NAMALWA (cell line): ENCODE measurements at regions not wholly inside any gene's neighbourhood (a gene's known extent, or its start where the extent isn't known, plus 50 kb on each side); places are given as distances from the start of the nearest gene placed in this dataset.
A peak's percentile ranks its signal among the peaks of the same experiment; 100 is the strongest.
"Not testable (repeated sequence)": the region's sequence is repeated elsewhere in the genome, so short reads cannot be mapped to it uniquely, and the experiment has no call there.

ENCODE experiments used
- DNase-seq: peaks from one replicate; pipeline ENCODE4 v3.0.0-alpha.2; 2015; ENCODE audit warnings: low spot score

DNA sequence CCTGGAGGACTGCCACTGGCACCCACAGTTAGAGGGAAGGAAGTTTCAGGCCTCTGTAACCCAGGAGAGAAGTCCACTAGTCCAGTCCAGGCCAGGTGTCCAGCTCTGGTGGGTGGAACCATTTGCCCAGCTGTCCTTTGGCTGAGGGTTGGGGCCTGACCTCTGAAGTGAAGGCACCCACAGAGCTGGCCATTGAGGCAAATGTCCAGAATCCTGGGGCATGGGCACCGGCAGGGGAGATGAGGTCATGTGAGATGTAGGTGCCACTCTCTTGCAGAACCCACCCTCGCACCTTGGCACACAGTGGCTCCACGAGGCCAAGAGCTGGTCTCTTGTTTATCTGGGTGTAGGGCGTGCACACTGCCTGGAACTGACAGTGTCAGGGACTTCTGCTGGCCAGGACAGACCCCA, 162.8 kb downstream of the SMAD6 start:
- DNase-seq: no peak

DNA sequence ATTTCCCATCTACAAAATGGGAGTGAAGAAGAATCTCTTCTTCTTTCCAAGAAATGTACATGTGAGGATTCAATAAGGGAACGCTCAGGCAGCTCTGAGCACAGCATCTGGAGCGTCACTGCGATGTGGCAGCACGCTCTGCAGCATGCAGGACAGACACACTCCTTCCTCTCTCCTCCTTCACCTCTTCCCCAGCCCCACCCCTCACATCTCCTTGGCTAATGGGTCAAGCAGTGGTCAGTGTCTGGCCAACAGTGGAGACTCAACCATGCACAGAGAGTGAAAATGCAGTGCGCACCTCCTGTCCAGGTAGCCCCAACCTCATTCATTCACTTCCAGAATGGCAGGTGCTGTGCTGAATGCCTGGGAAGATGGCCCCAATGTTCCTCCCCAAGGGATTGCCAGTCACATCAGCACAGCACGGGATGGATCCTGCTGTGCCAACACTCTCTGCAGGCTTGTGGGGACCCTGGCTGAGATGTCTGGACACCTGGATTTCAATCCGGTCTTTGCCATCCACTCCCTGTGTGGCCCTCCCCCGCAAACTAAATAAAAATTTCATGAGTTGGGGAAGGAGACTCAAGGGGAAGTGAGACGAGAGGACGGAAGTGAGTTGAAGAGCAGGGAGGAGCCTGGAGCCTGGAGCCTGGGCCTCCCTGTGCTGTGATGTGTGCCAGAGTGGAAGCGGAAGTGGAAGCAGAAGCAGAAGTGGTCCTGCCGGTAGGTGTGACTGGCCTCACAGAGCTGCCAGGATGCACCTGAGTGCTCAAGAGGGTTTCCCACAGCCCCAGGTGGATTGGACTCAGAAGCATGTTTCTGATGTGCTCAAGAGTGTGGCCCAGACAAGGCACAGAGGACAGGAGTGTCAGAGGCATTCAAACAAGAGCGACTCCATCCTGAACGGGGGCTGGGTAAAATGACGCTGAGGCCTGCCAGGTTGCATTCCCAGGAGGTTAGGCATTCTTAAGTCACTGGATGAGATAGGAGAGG, 163.9 kb downstream of the SMAD6 start:
- DNase-seq: peak; percentile 84

DNA sequence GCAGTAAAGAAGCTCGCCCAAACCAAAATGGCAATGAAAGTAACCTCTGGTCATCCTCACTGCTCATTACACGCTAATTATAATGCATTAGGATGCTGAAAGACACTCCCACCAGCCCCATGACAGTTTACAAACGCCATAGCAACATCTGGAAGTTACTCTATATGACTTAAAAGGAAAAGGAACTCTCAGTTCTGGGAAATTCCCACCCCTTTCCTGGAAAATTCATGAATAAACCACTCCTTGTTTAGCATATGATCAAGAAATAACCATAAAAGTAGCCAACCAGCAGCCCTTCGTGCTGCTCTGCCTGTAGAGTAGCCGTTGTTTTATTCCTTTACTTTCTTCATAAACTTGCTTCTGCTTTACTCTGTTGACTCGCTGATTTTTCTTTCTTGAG, 164.6 kb downstream of the SMAD6 start:
- DNase-seq: no peak

DNA sequence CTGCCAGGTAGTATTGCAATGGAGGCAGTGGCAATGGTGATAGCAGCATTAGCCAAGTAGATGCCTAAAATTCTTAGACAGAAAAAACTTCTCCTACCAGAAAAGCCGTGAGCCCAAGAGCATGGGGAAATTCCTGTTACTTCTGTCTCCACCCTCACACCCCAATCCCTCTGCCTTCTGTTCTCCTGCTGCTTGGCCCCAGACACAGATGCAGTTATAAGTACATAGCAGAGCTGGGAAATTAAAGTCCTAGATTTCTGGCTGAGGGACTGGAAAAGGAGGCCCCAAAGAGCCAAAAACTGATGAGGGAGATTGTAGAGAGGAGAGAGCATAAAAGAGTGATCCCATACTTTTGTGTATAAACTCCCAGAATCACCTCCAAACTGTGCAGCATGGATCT, 166.9 kb downstream of the SMAD6 start:
- no peak for DNase-seq

DNA sequence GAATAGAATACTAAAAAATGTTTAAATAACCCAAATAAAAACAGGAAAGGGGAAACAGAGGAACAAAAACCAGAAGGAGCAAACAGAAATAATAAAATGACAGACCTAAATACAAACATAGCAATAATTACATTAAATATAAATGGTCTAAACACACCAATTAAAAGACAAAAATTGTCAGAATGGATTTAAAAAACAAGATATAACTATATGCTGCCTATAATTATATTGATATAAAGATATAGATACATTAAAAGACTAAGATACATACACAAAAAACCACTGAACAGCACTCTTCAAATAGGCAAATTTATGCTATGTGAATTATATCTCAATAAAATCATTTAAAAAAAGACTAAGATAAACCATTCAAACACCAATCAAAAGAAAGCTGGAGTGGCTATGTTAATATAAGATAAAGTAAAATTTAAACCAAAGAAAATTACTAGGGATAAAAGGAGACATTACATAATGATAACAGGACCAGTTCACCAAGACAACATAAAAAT, 168.9 kb downstream of the SMAD6 start:
- DNase-seq: no peak

DNA sequence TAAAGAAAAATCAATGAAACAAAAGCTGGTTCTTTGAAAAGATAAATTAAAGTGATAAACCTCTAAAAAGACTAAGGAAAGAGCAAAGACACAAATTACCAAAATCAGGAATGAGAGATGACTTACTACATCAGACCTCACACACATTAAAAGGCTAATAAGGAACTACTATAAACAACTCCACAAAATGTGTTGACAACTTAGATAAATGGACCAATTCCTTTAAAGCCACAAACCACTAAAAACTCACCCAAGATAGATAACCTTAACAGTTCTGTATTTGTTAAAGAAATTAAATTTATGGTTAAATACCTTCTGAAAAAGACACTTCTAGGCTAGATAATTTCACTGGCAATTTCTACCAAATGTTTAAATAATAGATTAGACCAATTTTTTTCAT, 170.4 kb downstream of the SMAD6 start:
- no peak for DNase-seq

DNA sequence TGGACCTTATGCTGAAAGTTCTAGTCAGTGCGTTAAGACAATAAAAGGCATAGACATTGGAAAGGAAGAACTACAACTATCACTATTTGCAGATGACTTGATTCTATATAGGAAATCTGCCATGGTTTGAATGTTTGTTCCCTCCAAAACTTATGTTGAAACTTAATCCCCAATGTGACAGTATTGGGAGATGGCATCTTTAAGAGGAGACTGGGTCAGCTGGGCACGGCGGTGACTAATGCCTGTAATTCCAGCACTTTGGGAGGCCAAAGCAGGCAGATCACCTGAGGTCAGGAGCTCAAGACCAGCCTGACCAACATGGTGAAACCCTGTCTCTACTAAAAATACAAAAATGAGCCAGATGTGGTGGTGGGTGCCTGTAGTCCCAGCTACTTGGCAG, 171.3 kb downstream of the SMAD6 start:
- DNase-seq: not testable (repeated sequence)

DNA sequence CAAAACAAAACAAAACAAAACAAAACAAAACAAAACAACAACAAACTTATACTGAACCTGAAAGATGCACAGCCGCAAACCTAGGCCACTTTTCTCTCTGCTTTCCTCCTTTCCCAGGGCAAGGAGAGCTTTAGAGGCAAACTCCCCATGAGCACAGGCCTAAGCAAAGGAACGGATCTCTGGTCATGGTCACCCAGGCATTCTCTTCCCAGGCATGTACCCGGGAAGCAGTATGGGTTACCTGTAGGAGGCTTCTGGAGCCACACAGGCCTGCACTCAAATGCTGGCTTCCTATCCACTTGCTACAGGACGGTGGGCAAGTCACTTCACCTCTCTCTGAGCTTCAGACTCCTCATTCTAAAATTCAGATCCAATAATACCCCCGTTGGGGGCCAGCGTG, 171.8 kb downstream of the SMAD6 start:
- no peak for DNase-seq

DNA sequence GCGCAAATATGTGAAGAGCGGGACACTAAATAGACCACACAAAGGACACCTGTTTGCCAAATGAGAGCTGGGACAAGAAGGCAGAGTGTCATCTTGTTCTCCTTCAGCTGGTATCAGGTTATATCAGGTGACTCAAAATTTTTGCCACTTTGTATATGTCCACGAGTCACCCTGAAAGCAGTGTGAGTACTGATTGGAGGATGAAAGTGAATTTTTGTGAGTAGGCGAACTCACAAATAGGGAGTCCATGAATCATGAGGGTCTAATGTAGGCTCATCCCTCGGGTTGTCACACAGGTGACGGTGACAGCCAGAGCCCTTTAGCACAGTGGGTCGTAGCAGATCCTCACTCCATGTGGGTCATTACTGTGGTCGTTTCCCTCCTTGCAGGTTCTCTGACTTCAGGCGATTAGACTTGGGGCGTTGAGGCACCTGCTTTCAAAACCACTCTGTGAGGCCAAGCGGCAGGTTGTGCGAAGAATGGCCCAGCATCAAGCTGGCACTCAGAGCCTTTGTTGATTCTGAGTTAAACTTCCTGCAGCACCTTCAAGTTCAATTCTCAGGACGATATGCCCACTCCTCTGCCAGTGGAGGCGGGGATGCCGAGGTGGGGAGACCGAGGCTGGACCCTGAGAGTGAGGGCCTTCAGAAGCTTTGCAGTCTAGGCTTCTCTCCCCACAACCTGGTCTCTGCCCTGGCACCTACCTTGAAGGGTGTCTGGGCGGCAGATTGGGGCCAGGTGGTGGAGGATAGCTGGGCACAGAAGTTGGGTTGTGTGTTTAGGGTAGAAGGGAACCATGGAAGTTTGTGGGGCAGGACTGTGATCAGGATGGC, 173.8 kb downstream of the SMAD6 start:
- no peak for DNase-seq

DNA sequence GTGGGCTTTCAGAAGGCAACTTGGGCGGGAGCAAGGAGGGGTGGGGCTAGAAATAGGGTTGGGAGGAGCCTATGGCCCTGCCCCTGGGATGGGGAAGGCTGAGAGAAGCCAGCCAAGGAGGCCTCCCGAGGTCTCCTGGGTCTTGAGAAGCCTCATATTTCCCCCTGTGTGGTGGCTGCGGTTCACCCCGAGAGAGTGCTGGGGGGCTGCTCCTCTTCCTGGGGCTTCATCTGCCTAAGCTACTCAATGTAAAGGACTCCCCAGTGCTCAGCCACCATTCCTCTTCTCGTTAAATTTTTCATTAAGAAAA, 174.3 kb downstream of the SMAD6 start:
- DNase-seq: no peak

DNA sequence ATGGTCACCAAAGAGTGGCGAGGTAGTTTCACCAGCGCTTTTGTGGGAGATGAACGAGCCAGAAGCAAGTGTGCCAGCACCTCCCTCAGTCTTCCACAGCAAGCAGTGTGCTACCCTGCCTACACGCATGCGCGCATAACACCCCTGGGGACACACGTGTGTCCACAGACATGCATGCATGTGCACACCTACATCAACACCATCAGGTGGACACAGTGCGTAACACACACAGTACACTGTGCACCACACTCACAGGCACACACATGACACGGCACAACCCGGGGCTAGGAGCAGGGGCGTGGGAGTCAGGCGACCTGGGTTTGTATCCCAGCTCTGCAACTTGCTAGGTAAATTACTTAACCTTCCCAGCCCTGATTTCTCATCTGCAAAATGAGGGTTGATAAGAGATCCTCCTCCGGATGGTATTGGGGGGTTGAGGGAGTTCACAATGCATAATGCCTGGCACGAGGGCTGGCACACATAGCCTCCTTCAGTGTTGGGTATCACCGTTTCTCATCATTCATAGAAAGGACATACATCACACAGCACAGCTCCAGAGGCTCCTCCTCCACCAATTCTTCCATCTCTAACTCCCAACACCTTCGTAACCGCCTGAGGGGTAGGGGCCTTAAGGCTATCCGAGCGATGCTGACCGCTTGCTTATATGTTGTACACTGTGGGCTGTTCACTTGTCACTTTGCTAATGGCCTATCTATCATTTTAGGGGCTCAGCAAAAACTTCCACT, 174.9 kb downstream of the SMAD6 start:
- no peak for DNase-seq

DNA sequence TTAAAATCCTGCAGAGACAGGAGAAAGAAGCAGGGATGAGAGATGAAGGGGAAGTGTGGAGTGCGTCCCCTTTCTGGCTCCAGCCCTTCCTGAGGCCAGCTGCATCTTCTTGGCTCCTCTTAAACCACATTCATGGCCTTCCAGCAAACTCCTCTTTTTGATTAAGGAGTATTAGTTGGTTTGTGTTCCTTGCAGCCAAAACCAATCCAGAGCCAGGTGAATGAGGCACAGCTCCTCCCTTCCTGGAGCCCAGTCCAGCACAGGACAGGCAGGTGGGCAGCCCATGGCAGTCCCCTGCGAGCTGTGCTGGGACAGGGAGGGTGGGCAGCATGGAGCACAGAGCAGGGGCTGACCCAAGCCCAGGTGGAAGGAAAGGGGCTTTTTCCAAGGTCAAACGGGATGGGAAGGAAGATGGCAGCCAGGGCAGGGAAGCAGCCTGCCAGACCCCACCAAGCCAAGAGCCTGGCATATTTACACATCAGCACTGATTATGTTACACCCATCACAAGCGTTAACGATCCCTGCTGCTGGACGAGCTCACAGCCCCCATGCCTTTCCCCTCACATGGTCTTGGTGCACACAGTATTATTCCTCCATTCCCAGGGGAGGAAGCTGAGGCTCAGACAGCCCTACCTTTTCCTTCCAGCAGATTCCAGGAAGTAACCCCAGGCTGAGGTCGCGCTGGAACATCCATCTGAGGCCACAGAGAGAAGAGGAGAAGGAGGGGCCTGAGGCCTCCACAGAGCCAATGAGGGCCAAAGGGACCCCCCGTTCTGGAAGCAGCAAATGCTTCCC, 175.6 kb downstream of the SMAD6 start:
- no peak for DNase-seq

DNA sequence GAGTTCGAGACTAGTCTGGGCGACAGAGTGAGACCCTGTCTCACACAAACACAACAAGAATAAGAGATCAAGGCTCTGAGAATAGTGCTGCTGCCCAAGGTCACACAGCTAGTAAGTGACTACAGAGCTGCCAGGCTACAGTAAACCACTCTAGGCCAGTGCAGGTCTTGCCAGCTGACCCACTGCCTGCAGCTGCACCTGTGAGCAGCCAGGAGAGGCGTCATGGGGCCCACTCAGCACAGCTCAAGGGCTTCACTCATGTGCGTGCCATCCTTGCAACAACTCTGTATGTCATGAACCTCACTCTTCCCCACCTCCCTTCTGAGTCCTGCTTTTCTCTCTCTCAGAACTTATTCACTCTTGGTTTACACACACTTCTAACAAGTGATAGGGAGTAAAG, 176.7 kb downstream of the SMAD6 start:
- DNase-seq: peak; percentile 19

DNA sequence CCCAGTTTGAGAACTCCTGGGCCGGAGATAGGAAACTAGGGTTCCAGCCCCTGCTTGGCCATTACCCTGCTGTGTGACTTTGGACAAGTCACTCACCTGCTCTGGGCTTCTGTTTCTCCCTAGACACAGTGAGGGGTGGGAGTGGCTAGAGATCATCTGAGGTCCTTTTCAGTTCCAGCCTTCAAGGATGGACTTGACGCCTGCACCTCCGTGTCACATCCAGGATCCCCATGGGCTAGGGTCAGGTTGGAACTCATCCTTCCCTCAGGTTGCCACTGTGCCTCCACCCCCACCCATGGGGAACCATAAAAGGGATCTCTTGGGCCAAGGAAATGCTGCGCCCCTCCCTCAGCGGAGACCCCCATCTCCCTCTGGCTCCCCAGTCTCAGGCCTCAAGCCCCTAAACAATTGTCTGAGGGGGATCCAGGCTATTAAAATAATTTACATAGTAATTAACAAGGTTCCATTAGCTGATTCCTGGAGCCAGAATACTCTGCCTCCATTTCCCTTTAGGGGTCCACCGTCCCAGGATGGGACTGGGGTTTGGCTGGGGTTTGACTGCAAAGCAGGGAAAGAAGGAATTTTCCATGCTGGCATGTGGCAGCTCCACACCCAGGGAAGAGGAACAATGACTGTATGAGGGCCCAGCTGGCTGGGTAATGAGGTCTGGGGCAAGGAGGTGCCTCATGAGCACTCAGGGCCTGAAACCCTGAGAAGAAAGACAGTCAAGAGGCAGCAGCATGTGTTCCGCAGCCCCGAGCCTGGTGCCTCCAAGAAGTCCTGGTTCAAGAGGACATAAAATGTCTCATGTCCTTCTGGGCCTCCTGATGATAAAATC, 177.7 kb downstream of the SMAD6 start:
- DNase-seq: no peak

DNA sequence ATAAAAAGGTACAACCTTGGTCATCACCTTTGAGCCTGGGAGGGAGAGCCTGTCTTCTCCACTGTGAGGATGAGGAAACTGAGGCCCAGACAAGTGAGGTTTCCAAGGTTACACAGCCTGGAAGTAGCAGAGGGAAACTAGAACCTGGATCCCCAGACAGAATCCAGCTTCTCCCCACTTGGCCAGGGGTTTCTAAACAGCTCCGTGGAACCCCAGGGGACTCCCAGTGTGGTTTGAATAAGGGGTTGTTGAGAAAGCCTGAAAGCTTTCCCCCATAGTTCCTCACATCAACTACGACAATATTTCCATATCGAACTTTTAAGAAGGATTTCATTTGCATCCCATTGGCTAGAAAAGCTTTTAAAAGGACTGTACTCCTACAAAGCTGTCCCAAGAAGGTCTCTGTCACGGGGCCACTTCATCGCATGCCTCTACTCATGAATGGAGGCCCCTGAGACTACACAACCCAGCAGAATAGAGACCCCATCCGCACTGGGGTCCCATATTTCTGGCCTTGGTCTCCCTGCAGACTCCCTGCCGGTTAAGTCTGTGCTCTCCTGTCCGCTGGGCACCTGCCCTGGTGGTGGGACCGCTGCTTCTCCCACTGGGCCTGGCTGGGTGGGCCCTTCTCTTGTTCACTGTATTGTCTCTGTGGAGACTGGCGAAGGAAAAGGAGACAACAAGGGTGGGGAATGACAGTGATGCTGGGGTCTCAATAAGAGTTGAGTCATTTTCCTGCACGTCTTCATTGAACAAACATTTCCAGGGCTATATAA, 178.5 kb downstream of the SMAD6 start:
- DNase-seq: no peak

DNA sequence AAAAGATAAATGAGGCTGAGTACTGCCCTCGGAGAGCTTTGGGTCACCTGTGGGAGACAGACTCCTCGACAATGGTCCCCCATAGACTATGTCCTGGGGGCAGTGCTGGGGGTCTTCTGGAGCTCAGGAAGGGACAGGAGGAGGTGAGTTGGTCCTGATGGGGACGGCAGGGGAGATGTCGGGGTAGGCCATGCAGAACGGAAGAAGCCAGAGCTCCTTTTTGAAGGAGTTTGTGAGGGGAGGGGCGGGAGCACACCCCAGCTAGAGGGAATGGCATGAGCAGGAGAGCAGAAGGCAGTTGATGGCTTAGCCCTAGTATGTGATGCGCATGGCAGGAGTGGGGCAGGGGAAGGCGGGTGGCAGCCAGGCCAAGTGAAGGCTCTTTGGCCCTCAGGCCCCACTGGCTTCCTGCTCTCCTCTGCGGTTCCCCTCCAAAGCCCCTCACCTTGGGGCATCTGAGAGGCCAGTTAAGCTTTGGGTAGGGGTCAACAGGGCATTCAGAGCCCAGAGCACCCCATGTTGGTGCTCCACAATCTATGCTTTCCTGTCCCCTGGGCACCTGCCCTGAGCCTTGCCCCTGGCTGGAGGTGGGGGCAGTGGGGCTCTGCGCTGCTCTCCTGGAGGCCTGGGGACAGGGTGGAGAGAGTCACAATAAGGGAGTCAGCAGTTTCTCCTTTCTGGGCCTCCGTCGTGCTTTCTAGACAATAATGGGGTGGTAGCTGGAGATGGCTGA, 179.3 kb downstream of the SMAD6 start:
- DNase-seq: no peak

DNA sequence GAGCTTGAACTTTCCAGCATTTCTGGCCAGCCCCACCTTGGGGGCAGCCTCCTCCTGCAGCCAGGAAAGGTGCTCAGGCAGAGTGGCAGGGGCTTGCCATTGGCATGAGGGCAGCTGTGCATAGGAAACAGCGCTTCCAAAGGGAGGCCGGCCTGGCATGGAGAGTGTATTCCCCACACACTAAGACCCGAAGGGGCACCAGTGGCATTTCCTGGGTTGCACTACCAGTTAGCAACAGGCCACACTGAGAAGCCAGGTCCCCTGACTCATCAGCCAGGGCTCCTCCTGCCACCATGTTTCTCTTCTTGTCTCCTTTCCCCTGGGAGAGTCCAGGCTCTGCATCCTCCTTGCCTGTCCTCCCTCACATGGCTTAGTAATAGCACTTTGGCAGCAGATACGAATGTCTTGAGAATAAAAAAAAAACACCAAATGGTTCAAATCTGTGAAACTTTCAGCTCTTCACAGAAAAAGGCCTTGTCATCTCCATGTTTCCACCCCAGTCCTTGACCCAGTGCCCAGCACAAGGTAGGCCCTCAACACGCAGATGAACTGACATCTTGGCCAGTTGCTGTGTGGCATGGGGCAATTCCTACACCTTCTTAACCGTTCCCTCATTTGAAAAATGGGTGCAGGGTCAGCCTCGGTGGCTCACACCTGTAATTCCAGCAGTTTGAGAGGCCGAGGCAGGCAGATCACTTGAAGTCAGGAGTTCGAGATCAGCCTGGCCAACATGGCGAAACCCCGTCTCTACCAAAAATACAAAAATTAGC, 180.4 kb downstream of the SMAD6 start:
- no peak for DNase-seq

DNA sequence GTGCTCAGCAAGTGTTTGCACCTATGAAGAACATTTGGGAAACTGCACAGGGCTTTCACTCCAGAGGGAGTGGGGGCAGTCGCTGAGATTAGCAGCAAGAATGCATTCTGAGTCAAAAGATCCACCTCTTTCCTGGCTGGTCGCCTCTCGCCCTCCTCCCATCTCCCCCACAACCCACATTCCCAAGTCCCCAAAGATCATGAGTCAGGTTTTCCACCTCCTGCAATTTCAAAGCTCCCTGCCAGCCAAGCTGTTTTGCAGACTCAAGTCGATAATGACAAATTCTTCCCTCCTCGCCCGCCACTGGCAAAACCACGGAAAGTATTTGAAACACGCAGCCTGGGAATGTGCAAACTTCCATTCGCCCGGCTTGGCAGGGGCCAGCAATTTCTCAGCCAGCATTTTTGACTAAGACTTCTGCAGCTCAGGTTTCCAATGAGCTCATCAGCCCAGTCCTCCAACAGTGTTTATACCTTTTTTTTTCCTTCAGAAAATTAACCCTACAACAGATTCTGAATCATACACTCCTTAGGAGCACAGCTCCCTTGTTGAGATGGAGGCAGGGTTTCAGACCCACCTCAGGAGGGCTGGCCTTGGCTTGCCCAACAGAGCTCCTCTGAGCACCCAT, 181.4 kb downstream of the SMAD6 start:
- no peak for DNase-seq
